Fibroblast of lung (primary cell): ENCODE measurements at regions not wholly inside any gene's neighbourhood (a gene's known extent, or its start where the extent isn't known, plus 50 kb on each side); places are given as distances from the start of the nearest gene placed in this dataset.

ENCODE experiments used
- DNase-seq, 2 donors: peaks; one replicate each; pipeline versions ENCODE4 v3.0.0 to v3.0.0-alpha.2; 2010; ENCODE audit warnings: low read depth in 2 of 2
- H2AFZ ChIP-seq: 2 replicates; pipeline ENCODE4 v1.5.1; 2012; ENCODE audit warnings: low read length, control low read depth, inconsistent platforms
- H3K27ac ChIP-seq: 2 replicates; pipeline ENCODE4 v1.5.1; 2011; ENCODE audit warnings: low read length, control low read depth; ENCODE audit not compliant: insufficient read depth
- H3K27me3 ChIP-seq: 2 replicates; pipeline ENCODE4 v1.5.1; 2011; ENCODE audit warnings: mild to moderate bottlenecking, low read length; ENCODE audit not compliant: control insufficient read depth, insufficient read depth
- H3K36me3 ChIP-seq: 2 replicates; pipeline ENCODE4 v1.5.1; 2011; ENCODE audit warnings: low read length; ENCODE audit not compliant: control insufficient read depth, insufficient read depth
- H3K4me1 ChIP-seq: 2 replicates; pipeline ENCODE4 v1.5.1; 2011; ENCODE audit warnings: low read length; ENCODE audit not compliant: control insufficient read depth, insufficient read depth; ENCODE audit errors: extremely low read depth
- H3K4me2 ChIP-seq: 2 replicates; pipeline ENCODE4 v1.5.1; 2011; ENCODE audit warnings: low read length, control low read depth; ENCODE audit not compliant: insufficient read depth; ENCODE audit errors: extremely low read depth
- H3K4me3 ChIP-seq, 4 experiments: fragments of 200-600 bp in 1 of 4; sonication (generic) in 1 of 4; replicated peaks in 1 of 4; 2 replicates each; pipeline ENCODE4 v1.5.1; 2011 to 2016; ENCODE audit warnings: low read length in 4 of 4, low read depth in 3 of 4, mild to moderate bottlenecking in 3 of 4, control low read depth in 2 of 4, inconsistent platforms in 1 of 4, mixed read lengths in 1 of 4; ENCODE audit not compliant: insufficient read depth in 1 of 4; ENCODE audit errors: control extremely low read depth in 1 of 4
- H3K79me2 ChIP-seq: 2 replicates; pipeline ENCODE4 v1.5.1; 2012; ENCODE audit warnings: mild to moderate bottlenecking, low read length, inconsistent platforms; ENCODE audit not compliant: control insufficient read depth, insufficient read depth
- H3K9ac ChIP-seq: 2 replicates; pipeline ENCODE4 v1.5.1; 2011; ENCODE audit warnings: mild to moderate bottlenecking, low read length, control low read depth; ENCODE audit not compliant: insufficient read depth
- H3K9me3 ChIP-seq: 2 replicates; pipeline ENCODE4 v1.5.1; 2012; ENCODE audit warnings: low read depth, low read length; ENCODE audit not compliant: control insufficient read depth, insufficient read depth
- H4K20me1 ChIP-seq: 2 replicates; pipeline ENCODE4 v1.5.1; 2011; ENCODE audit warnings: low read length; ENCODE audit not compliant: control insufficient read depth, insufficient read depth; ENCODE audit errors: extremely low read depth
- CTCF ChIP-seq, 2 donors: IDR thresholded peaks in 1 of 2; conservative IDR thresholded peaks in 1 of 2; 1 replicate in 1 of 2; 2 replicates in 1 of 2; pipeline ENCODE4 v1.5.1; 2011 to 2012; ENCODE audit warnings: low read length in 2 of 2, control low read depth in 1 of 2, inconsistent platforms in 1 of 2, low read depth in 1 of 2, mild to moderate bottlenecking in 1 of 2
- EZH2 ChIP-seq: IDR thresholded peaks from 2 replicates; pipeline ENCODE4 v1.5.1; 2012; ENCODE audit warnings: low read length, control low read depth, mild to moderate bottlenecking; ENCODE audit errors: missing control alignments

DNA sequence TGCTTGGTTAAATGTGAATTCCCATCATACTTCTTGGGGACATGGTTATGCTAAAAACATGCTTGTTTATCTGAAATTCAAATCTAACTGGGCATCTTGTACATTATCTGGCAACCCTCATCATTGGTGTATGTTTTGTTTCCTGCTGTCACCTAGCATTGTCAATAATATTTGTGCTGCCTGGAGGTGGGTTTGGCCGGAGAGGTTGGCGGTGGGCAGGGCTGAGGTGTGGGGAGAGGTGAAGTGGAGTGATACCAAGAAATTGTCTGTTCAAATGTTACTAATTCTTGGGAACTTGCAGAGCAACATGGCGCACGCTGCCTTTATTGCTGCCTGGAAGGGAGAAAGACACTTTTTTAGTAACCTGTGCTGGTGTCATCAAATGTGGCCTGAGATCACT lies 280.5 kb downstream of the VRK1 start:
- H4K20me1 ChIP-seq = no peaks in the 10 kb centered on the region
- DNase-seq = no peak
- no peak for TF ChIP-seq EZH2
- no peak for TF ChIP-seq CTCF (conservative IDR thresholded peaks at IDR 0.05 in 1 of 2, IDR thresholded peaks at IDR 0.05 in 1 of 2; ENCODE audit: low read depth in 1 of 2, low read length in 2 of 2)
- H3K36me3 ChIP-seq = no peaks in the 10 kb centered on the region
- no peak overlapping the region for H3K27ac ChIP-seq
- no peaks in the 10 kb centered on the region for H3K27me3 ChIP-seq
- H3K4me2 ChIP-seq = no peak overlapping the region
- no peaks in the 10 kb centered on the region for H3K9me3 ChIP-seq
- no peaks in the 10 kb centered on the region for H3K79me2 ChIP-seq
- no peaks in the 10 kb centered on the region for H3K4me1 ChIP-seq
- no peak overlapping the region for H3K9ac ChIP-seq
- H3K4me3 ChIP-seq = no peak overlapping the region
- no peak overlapping the region for H2AFZ ChIP-seq

- no peak overlapping the region for H3K4me2 ChIP-seq
- no peak overlapping the region for H3K9ac ChIP-seq
- H3K4me3 ChIP-seq = no peak overlapping the region
- no peaks in the 10 kb centered on the region for H3K27me3 ChIP-seq
- H3K27ac ChIP-seq = no peak overlapping the region
- no peaks in the 10 kb centered on the region for H4K20me1 ChIP-seq
- no peaks in the 10 kb centered on the region for H3K79me2 ChIP-seq
- no peak for TF ChIP-seq EZH2
- TF ChIP-seq CTCF (conservative IDR thresholded peaks at IDR 0.05 in 1 of 2, IDR thresholded peaks at IDR 0.05 in 1 of 2; ENCODE audit: low read depth in 1 of 2, low read length in 2 of 2) = no peak
- no peaks in the 10 kb centered on the region for H3K4me1 ChIP-seq
- no peaks in the 10 kb centered on the region for H3K9me3 ChIP-seq
- no peak overlapping the region for H2AFZ ChIP-seq
- DNase-seq = no peak
- no peaks in the 10 kb centered on the region for H3K36me3 ChIP-seq
Measured at GRCh38 chr14:97080991-97081390, 283.8 kb downstream of the VRK1 start.

- H3K9ac ChIP-seq = no peak overlapping the region
- H3K79me2 ChIP-seq = no peaks in the 10 kb centered on the region
- H3K27me3 ChIP-seq = no peaks in the 10 kb centered on the region
- H2AFZ ChIP-seq = no peak overlapping the region
- no peaks in the 10 kb centered on the region for H3K36me3 ChIP-seq
- DNase-seq = no peak
- H3K9me3 ChIP-seq = no peaks in the 10 kb centered on the region
- H3K4me3 ChIP-seq = no peak overlapping the region
- H3K27ac ChIP-seq = no peak overlapping the region
- H3K4me2 ChIP-seq = no peak overlapping the region
- no peaks in the 10 kb centered on the region for H3K4me1 ChIP-seq
- TF ChIP-seq EZH2 = no peak
- no peak for TF ChIP-seq CTCF (conservative IDR thresholded peaks at IDR 0.05 in 1 of 2, IDR thresholded peaks at IDR 0.05 in 1 of 2; ENCODE audit: low read depth in 1 of 2, low read length in 2 of 2)
- no peaks in the 10 kb centered on the region for H4K20me1 ChIP-seq
Measured at GRCh38 chr14:97095269-97095668, 298.1 kb downstream of the VRK1 start.
